AG04450 (cell line): ENCODE measurements at regions not wholly inside any gene's neighbourhood (a gene's known extent, or its start where the extent isn't known, plus 50 kb on each side); places are given as distances from the start of the nearest gene placed in this dataset.

Source experiments
- CTCF ChIA-PET: fragments of 300-600, 350-600 bp; formaldehyde crosslinking; extraction: SDS; loops from one replicate; lab custom pipeline; 2022; ENCODE audit warnings: antibody characterized with exemption, inconsistent platforms; lab: Charles Lee
- POLR2A ChIA-PET: fragments of 350-600 bp; formaldehyde crosslinking; extraction: SDS; loops from one replicate; lab custom pipeline; 2021; ENCODE audit warnings: antibody characterized with exemption, inconsistent platforms; lab: Yijun Ruan, JAX
- DNase-seq: peaks from one replicate; pipeline ENCODE4 v3.0.0-alpha.2; 2011; ENCODE audit warnings: low read depth, low spot score
- H3K27ac ChIP-seq: one replicate; pipeline ENCODE4 v1.5.1; 2012; ENCODE audit warnings: low read depth, low read length, control low read depth
- H3K27me3 ChIP-seq: one replicate; pipeline ENCODE4 v1.6.0; 2012; ENCODE audit warnings: low read length; ENCODE audit not compliant: control insufficient read depth, insufficient read depth
- H3K4me3 ChIP-seq: 2 replicates; pipeline ENCODE4 v1.5.1; 2011; ENCODE audit warnings: mild to moderate bottlenecking, low read depth, low read length, control low read depth
- H3K9me3 ChIP-seq: 2 replicates; pipeline ENCODE4 v1.5.1; 2012; ENCODE audit warnings: low read length; ENCODE audit not compliant: control insufficient read depth, insufficient read depth
- CTCF ChIP-seq: IDR thresholded peaks from 2 replicates; pipeline ENCODE4 v1.5.1; 2011; ENCODE audit warnings: low read depth, low read length, control low read depth, inconsistent platforms

GRCh38 chr3:124274051-124274450 is 282.1 kb upstream of the ROPN1 start:
- TF ChIP-seq CTCF = no peak
- Histone ChIP-seq H3K27ac (no peak overlapping the region), H3K9me3 (no peaks in the 10 kb centered on the region), H3K27me3 (no peaks in the 10 kb centered on the region), H3K4me3 (no peak overlapping the region)
- DNase-seq = no peak
- CTCF ChIA-PET = interaction anchor here (0.6 to 1.2 kb wide), 2 partner anchors 8 to 621 kb away, joined by 3 read pairs; no protein-coding TSS in a partner anchor
- POLR2A ChIA-PET = no interaction called here

- Histone ChIP-seq H3K27ac (no peak overlapping the region), H3K9me3 (no peaks in the 10 kb centered on the region), H3K27me3 (peaks cover 4% of the 10 kb centered on the region), H3K4me3 (no peak overlapping the region)
- ChIA-PET POLR2A (no interaction called here), CTCF (interaction anchor here (1.2 kb wide), 1 partner anchor 623 kb away, joined by 3 read pairs; no protein-coding TSS in a partner anchor)
- no peak for TF ChIP-seq CTCF
- DNase-seq = no peak
These were observed 283.5 kb upstream of the ROPN1 start for GRCh38 chr3:124275412-124275811.

GRCh38 chr3:124276133-124276532 is 284.2 kb upstream of the ROPN1 start:
- POLR2A ChIA-PET = no interaction called here
- TF ChIP-seq CTCF = no peak
- no peak for DNase-seq
- Histone ChIP-seq H3K4me3 (no peak overlapping the region), H3K9me3 (no peaks in the 10 kb centered on the region), H3K27me3 (peaks cover 4% of the 10 kb centered on the region), H3K27ac (no peak overlapping the region)
- CTCF ChIA-PET = no interaction called here

- DNase-seq = no peak
- POLR2A ChIA-PET = no interaction called here
- Histone ChIP-seq H3K27me3 (peaks cover 4% of the 10 kb centered on the region), H3K9me3 (no peaks in the 10 kb centered on the region), H3K27ac (no peak overlapping the region), H3K4me3 (no peak overlapping the region)
- TF ChIP-seq CTCF = no peak
- CTCF ChIA-PET = no interaction called here
These were observed 284.7 kb upstream of the ROPN1 start for GRCh38 chr3:124276539-124277143.

- DNase-seq = no peak
- Histone ChIP-seq H3K27me3 (peaks cover 4% of the 10 kb centered on the region), H3K9me3 (no peaks in the 10 kb centered on the region), H3K27ac (no peak overlapping the region), H3K4me3 (no peak overlapping the region)
- ChIA-PET POLR2A (no interaction called here), CTCF (no interaction called here)
- no peak for TF ChIP-seq CTCF
These were observed 285.4 kb upstream of the ROPN1 start for GRCh38 chr3:124277144-124277890.
